AG20443 (cell line): ENCODE measurements at regions not wholly inside any gene's neighbourhood (a gene's known extent, or its start where the extent isn't known, plus 50 kb on each side); places are given as distances from the start of the nearest gene placed in this dataset.

Experiments used
- DNase-seq: peaks from one replicate; pipeline ENCODE4 v3.0.0; 2012; ENCODE audit warnings: low spot score, mixed read lengths

GRCh38 chr11:127492029-127492428 lies 491.5 kb upstream of the KIRREL3 start:
- DNase-seq: no peak

GRCh38 chr11:127491589-127491988 lies 491.0 kb upstream of the KIRREL3 start:
- no peak for DNase-seq

GRCh38 chr11:127490896-127491295 lies 490.3 kb upstream of the KIRREL3 start:
- DNase-seq: no peak

GRCh38 chr11:127485541-127485940 lies 485.0 kb upstream of the KIRREL3 start:
- DNase-seq: no peak

- no peak for DNase-seq
Measured at GRCh38 chr11:127481391-127481790, 480.8 kb upstream of the KIRREL3 start.

DNA sequence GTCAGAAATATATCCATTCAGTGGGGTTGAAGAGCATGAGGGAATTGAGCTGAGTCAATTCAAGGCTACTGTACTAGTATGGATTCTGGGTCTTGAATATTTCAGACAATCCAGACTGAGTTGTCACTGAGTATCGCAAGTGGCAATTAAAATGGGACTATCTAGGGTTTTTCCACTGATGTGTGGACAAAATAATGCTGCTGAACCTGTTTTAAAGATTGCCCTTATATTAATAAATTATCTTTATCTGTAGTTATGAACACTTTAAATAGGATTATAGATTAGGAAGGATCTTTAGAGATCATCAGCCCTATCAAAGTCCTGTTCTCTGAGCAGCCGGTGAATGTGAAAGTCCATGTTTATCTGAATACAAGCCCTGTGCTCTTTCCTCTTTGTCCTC lies 478.3 kb upstream of the KIRREL3 start:
- no peak for DNase-seq

DNA sequence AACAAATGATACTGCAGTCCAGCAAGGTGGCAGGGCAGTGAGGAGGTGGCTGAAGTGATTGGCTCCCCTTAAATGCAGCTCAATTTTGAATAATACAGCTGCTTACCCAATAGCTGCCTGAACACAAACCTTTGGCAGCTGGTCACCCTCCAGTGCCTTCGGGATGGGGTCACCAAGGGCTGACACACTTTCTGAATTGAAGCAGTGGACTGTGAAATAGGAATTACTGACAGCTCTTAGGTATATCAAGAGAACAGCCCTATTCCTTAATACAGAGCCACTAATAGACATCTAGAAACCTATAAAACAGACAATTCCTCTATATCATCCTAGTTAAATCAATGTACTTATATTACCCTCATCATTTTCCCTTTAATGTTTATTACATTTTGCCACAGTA lies 474.2 kb upstream of the KIRREL3 start:
- no peak for DNase-seq

- DNase-seq: no peak
Measured at GRCh38 chr11:127472505-127472904, 471.9 kb upstream of the KIRREL3 start.

GRCh38 chr11:127471662-127472061 lies 471.1 kb upstream of the KIRREL3 start:
- DNase-seq: no peak

DNA sequence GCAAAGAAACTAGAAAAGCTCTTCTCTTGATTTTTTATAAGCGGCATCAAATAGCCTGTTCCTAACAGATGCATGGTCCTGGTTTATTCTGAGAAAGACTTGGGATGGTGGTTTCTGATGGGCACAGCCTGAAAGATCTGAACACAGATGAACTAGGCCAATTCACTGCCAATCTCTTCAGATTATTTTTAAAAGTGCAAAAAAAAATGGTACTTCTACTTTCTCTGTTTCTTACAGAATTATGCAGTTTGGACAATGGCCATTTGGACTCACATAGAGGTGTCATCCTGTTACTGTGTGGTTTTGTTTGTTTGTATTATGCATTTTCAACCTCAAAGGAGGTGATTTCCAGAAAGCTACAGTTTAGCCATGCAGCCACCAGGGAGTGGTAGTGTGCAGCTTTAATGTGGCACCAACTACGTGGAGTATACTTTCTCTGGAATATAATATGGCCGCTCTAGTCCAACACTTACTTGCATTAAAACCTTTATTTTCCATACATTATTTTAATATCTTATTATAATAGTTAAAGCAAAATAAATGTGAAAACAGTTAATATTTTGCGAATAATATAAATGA lies 469.8 kb upstream of the KIRREL3 start:
- no peak for DNase-seq

DNA sequence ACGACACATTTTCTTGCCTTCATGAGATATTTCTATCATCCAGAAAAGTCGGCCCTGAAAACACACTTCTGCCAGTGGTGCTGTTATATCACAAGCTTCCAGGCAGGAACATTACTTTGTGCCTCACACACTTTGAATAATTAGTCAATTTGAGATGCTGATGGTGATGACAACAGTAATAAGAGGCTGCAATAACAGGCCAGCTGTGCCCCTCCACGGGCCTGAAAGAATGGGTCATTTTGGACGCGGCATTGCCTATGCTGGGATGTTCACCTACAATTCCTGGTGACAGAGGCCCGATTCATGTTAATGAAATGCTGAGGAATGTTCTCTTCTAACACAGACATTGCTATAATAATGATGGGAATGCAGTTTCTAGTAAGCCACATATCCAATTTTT lies 463.8 kb upstream of the KIRREL3 start:
- DNase-seq: no peak

- no peak for DNase-seq
Measured at GRCh38 chr11:127462065-127462344, 461.4 kb upstream of the KIRREL3 start.

DNA sequence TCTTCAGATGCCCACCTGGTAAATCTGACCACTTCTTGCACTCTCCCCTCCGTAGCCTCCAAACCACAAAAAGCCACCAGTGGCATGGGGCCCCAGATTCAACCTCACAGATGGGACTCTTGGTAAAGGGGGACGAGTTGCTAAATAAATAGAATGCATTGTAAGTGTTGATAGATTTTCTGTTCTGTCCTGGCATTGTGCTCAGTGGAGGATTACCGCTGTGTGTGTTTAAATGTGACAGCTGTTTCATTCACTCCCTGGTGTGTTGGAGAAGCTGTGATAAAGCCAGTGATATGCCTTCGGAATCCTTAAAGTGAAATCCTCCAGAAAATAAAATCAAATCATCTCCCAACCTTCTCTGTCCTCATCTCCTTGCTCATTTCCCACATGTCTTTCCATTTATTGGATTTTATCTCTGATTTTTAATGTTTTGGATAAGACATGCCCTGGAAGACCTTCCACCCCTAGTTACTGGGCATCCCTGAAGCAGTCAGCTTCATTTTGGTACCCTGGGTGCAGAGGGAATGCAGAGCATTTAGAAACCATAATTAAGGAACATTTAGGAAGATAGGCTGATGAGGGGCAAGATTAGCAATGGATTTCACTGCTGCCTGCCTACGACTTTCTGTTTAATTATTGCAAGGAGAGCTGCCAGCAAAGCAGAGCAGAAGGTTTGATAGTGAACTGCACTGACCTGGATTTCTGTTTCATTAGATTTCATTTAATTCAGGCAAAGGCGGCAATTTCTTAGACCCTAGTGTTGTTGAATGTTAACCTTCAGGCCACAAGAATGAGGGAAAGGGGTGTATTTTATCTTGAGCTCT lies 460.9 kb upstream of the KIRREL3 start:
- no peak for DNase-seq

- DNase-seq: no peak
Measured at GRCh38 chr11:127458561-127458960, 458.0 kb upstream of the KIRREL3 start.

GRCh38 chr11:127454856-127455255 lies 454.3 kb upstream of the KIRREL3 start:
- no peak for DNase-seq

- no peak for DNase-seq
Measured at GRCh38 chr11:127452533-127452932, 452.0 kb upstream of the KIRREL3 start.

GRCh38 chr11:127451861-127452260 lies 451.3 kb upstream of the KIRREL3 start:
- DNase-seq: no peak

- no peak for DNase-seq
Measured at GRCh38 chr11:127448101-127448500, 447.5 kb upstream of the KIRREL3 start.

DNA sequence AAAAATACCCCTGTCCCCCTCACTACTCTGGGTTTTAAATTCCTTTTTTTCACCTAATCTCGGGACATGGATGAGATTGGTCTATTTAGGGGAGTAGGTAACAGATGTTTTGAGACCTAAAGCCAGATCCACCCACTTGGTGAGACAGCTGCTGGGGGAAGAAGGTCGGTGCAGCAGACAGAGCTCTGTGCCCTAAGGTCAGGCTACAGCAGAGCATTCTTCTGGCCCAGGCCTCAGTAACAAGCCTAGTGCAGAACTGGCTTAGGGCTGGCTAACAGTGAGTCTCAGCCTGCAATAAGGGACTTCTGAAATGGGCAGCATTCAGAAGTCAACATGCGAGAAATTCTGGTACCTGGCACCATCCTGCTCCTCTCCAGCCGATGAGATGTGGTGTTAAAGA lies 444.9 kb upstream of the KIRREL3 start:
- no peak for DNase-seq

GRCh38 chr11:127443297-127443696 lies 442.7 kb upstream of the KIRREL3 start:
- DNase-seq: no peak

DNA sequence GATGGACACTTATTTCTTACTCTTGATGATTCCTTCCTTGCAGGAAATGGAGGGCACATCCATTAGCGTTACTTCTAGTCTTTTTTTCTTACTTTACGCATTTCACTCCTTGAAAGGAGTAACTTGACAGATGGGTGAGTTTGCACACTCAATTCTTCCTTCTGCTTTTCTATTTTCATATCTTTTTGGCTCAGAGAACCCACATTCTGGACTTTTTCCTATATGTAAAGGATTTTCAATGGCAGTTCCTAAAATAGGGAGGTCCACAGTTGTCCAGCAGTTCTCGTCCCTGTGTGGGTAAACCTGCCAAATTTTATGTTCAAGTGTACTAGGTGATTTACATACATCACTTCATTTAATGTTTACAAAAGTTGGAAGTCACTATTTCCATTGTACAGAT lies 440.0 kb upstream of the KIRREL3 start:
- DNase-seq: no peak

GRCh38 chr11:127425281-127425680 lies 424.7 kb upstream of the KIRREL3 start:
- DNase-seq: no peak

DNA sequence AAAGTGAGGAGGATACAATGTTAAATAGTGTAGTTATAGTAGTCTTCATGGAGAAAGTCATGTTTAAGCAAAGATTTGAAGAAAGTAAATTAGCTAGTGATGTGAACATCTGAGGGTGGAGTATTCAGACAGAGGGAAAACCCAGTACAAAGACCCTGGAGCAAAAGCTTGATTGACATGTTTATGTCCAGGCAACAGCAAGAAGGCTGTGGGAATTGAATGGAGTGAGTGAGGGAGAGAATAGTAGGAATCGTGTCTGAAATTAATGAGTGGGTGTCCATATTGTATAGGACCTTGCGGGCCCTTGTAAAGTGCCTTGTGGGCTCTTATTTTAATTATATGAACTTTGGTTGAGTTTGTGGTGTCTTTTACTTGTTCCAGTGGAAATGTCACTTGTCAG lies 424.1 kb upstream of the KIRREL3 start:
- DNase-seq: no peak

DNA sequence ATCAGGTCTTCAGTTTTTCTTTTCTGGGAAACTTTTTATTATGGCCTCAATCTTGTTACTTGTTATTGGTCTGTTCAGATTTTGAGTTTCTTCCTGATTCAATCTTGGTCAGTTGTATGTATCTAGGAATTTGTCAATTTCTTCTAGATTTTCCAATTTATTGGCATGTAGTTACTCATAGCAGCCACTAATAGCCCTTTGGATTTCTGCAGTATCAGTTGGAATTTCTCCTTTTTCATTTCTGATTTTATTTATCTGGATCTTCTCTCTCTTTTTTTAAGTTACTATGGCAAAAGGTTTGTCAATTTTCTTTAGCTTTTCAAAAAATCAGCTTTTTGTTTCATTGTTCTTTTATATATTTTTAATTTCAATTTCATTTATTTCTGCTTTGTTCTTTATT lies 419.6 kb upstream of the KIRREL3 start:
- no peak for DNase-seq
